ENCODE measurements at regions not wholly inside any gene's neighbourhood (a gene's known extent, or its start where the extent isn't known, plus 50 kb on each side); places are given as distances from the start of the nearest gene placed in this dataset.
"Not testable (repeated sequence)": the region's sequence is repeated elsewhere in the genome, so short reads cannot be mapped to it uniquely, and the experiment has no call there.

- H3K18ac ChIP-seq (ENCODE audit: extremely low read depth, low read length); H2AK5ac ChIP-seq (ENCODE audit: low read depth, low read length); H2BK120ac ChIP-seq (replicated peaks; ENCODE audit: low read depth, low read length); H3K4ac ChIP-seq (replicated peaks; ENCODE audit: insufficient read length, low read depth, low read length); H3K36me3 ChIP-seq (ENCODE audit: control insufficient read depth in 2 of 4, insufficient read depth in 4 of 4, low read length in 3 of 4); H2BK5ac ChIP-seq (ENCODE audit: low read depth, low read length); H3K56ac ChIP-seq (replicated peaks; ENCODE audit: insufficient read length, low read depth, low read length); H3K27ac ChIP-seq (ENCODE audit: low read depth, low read length); H3K79me2 ChIP-seq (ENCODE audit: control insufficient read depth in 1 of 2, insufficient read depth in 2 of 2, low read length in 2 of 2); H3K4me1 ChIP-seq (replicated peaks in 1 of 4; ENCODE audit: control insufficient read depth in 3 of 4, insufficient read depth in 4 of 4, low read length in 3 of 4); H3K14ac ChIP-seq (ENCODE audit: insufficient read length); H2BK20ac ChIP-seq (ENCODE audit: low read length); H4K91ac ChIP-seq (replicated peaks; ENCODE audit: insufficient read length, low read length); H3K9me3 ChIP-seq (ENCODE audit: insufficient read depth in 2 of 2, low read depth in 1 of 2, low read length in 1 of 2); H2BK15ac ChIP-seq (ENCODE audit: low read length); POLR2A ChIA-PET (ENCODE audit: partially characterized antibody); H3K23me2 ChIP-seq (ENCODE audit: low read depth, low read length); H3K79me1 ChIP-seq (ENCODE audit: low read depth, low read length); FAIRE-seq; H3K9ac ChIP-seq (replicated peaks in 1 of 4; ENCODE audit: extremely low read depth in 1 of 4, low read depth in 3 of 4, low read length in 3 of 4); DNase-seq (ENCODE audit: low read depth in 1 of 2, low spot score in 2 of 2); H4K20me1 ChIP-seq (replicated peaks in 1 of 2; ENCODE audit: control insufficient read depth in 1 of 2, insufficient read depth in 2 of 2, low read length in 2 of 2); H3K4me3 ChIP-seq (ENCODE audit: extremely low read depth in 1 of 4, insufficient read depth in 2 of 4, low read depth in 3 of 4, low read length in 4 of 4); H2BK12ac ChIP-seq (ENCODE audit: low read depth, low read length); H3K27me3 ChIP-seq (replicated peaks in 1 of 4; ENCODE audit: control insufficient read depth in 3 of 4, extremely low read depth in 1 of 4, insufficient read depth in 3 of 4, low read length in 3 of 4); H3K4me2 ChIP-seq (ENCODE audit: insufficient read depth in 1 of 2, low read depth in 2 of 2, low read length in 2 of 2); H4K8ac ChIP-seq (ENCODE audit: extremely low read depth, insufficient read depth, low read length); H2AFZ ChIP-seq (ENCODE audit: low read length); CTCF ChIA-PET (ENCODE audit: partially characterized antibody); H4K5ac ChIP-seq (ENCODE audit: insufficient read length, low read depth, low read length); H3K23ac ChIP-seq (ENCODE audit: insufficient read length): not testable (repeated sequence)
- WGBS, 2 experiments (ENCODE audit: extremely low coverage in 1 of 2, insufficient coverage in 1 of 2, insufficient read length in 1 of 2, insufficient replicate concordance in 2 of 2, low coverage in 1 of 2, low lambda C conversion rate in 2 of 2, missing lambda C conversion rate in 1 of 2): 83% methylated on average over 9 of the region's 10 CpGs; no CpG with 5 or more reads in 1 of the 2 experiments
Measured at GRCh38 chr18:67451101-67451500, 65.4 kb downstream of the DSEL start.

Measured in H1 (cell line).